Neural progenitor cell (in vitro differentiated cells): ENCODE measurements at regions not wholly inside any gene's neighbourhood (a gene's known extent, or its start where the extent isn't known, plus 50 kb on each side); places are given as distances from the start of the nearest gene placed in this dataset.

ENCODE experiments used
- DNase-seq: peaks from one replicate; pipeline ENCODE4 v3.0.0-alpha.2; 2016; ENCODE audit warnings: low spot score
- H2AFZ ChIP-seq: fragments of 200-600 bp; sonication (generic); replicated peaks from 2 replicates; pipeline ENCODE4 v1.6.1; 2016; ENCODE audit warnings: antibody characterized with exemption
- H3F3A ChIP-seq: fragments of 200-600 bp; sonication (generic); 2 replicates; pipeline ENCODE4 v1.6.1; 2016; ENCODE audit warnings: antibody characterized with exemption, low read depth
- H3K27ac ChIP-seq: fragments of 200-600 bp; sonication (generic); 2 replicates; pipeline ENCODE4 v1.5.1; 2016; ENCODE audit warnings: mild to moderate bottlenecking
- H3K27me3 ChIP-seq: fragments of 200-600 bp; sonication (generic); 2 replicates; pipeline ENCODE4 v1.6.1; 2016; ENCODE audit warnings: mild to moderate bottlenecking, moderate library complexity
- H3K36me3 ChIP-seq: fragments of 200-600 bp; sonication (generic); 2 replicates; pipeline ENCODE4 v1.5.1; 2016
- H3K4me1 ChIP-seq: fragments of 200-600 bp; sonication (generic); 2 replicates; pipeline ENCODE4 v1.6.1; 2016; ENCODE audit warnings: mixed run types
- H3K4me2 ChIP-seq: fragments of 200-600 bp; sonication (generic); 2 replicates; pipeline ENCODE4 v1.6.1; 2016
- H3K4me3 ChIP-seq: fragments of 200-600 bp; sonication (generic); 2 replicates; pipeline ENCODE4 v1.5.1; 2016
- H3K79me2 ChIP-seq: fragments of 200-600 bp; sonication (generic); 2 replicates; pipeline ENCODE4 v1.6.1; 2016; ENCODE audit warnings: low read depth
- H3K9ac ChIP-seq: fragments of 200-600 bp; sonication (generic); 2 replicates; pipeline ENCODE4 v1.6.1; 2016
- H3K9me3 ChIP-seq: fragments of 200-600 bp; sonication (generic); 2 replicates; pipeline ENCODE4 v1.5.1; 2016; ENCODE audit warnings: low read depth
- H4K20me1 ChIP-seq: fragments of 200-600 bp; sonication (generic); 2 replicates; pipeline ENCODE4 v1.6.1; 2016; ENCODE audit warnings: low read depth
- H3K27ac Mint-ChIP-seq: 3 replicates; pipeline ENCODE4 v1.8.0; 2021; ENCODE audit warnings: mixed read lengths
- H3K27me3 Mint-ChIP-seq: 2 replicates; pipeline ENCODE4 v1.8.0; 2022; ENCODE audit warnings: low read depth, mild to moderate bottlenecking, inconsistent platforms, moderate library complexity, mixed read lengths; ENCODE audit not compliant: insufficient read depth
- H3K36me3 Mint-ChIP-seq: 3 replicates; pipeline ENCODE4 v1.8.0; 2021; ENCODE audit warnings: mixed read lengths
- H3K4me1 Mint-ChIP-seq: 3 replicates; pipeline ENCODE4 v1.8.0; 2021; ENCODE audit warnings: mixed read lengths
- H3K4me3 Mint-ChIP-seq: 3 replicates; pipeline ENCODE4 v1.8.0; 2021; ENCODE audit warnings: mild to moderate bottlenecking, moderate library complexity, mixed read lengths
- H3K9me3 Mint-ChIP-seq: 3 replicates; pipeline ENCODE4 v1.8.0; 2020; ENCODE audit warnings: mixed read lengths
- CTCF ChIP-seq: fragments of 200-600 bp; sonication (generic); IDR thresholded peaks from 2 replicates; pipeline ENCODE4 v1.5.1; 2017; ENCODE audit warnings: antibody characterized with exemption, mild to moderate bottlenecking
- EZH2 ChIP-seq: fragments of 200-600 bp; sonication (generic); IDR thresholded peaks from 2 replicates; pipeline ENCODE4 v1.6.1; 2017; ENCODE audit warnings: antibody characterized with exemption, mild to moderate bottlenecking, moderate library complexity
- EZH2phosphoT487 ChIP-seq: fragments of 200-600 bp; sonication (generic); IDR thresholded peaks from 2 replicates; pipeline ENCODE4 v1.6.1; 2017; ENCODE audit warnings: antibody characterized with exemption

DNA sequence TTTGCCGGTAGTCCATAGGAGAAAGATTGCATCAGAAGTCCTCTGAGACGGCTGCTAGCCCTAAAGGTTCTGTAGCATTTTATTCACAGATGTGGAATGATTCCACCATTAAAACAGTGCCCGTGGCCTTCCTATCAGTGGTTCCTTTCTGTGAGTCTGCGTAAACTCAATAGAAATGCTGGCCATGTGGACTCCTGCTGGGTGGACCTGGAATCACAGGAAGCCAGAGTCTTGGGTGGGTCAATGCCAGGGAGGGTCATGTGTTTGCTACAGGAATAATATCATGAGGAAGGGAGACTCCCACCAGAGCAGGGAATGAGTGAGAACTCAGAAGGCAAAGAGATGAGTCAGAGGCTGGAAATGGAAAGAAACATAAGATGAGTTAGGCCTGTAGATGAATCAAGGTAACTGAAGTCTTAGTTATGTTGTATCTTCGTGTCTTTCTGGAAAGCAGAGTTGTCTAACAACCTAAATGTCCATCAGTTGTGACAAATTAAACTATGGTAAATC lies 410.4 kb upstream of the AUTS2 start:
- no peak for DNase-seq
- Mint-ChIP-seq H3K27ac (no peak overlapping the region), H3K4me3 (no peak overlapping the region), H3K36me3 (no peaks in the 10 kb centered on the region), H3K27me3 (peaks cover 4% of the 10 kb centered on the region), H3K9me3 (peaks cover 2% of the 10 kb centered on the region), H3K4me1 (peaks cover 6% of the 10 kb centered on the region)
- no peak overlapping the region for H3K4me2 ChIP-seq
- no peaks in the 10 kb centered on the region for H3K4me1 ChIP-seq
- H3K27ac ChIP-seq: no peak overlapping the region
- no peak overlapping the region for H2AFZ ChIP-seq
- H4K20me1 ChIP-seq: no peaks in the 10 kb centered on the region
- no peak overlapping the region for H3K9ac ChIP-seq
- no peaks in the 10 kb centered on the region for H3K36me3 ChIP-seq
- H3K9me3 ChIP-seq: no peaks in the 10 kb centered on the region
- no peaks in the 10 kb centered on the region for H3K79me2 ChIP-seq
- H3F3A ChIP-seq: no peaks in the 10 kb centered on the region
- no peak overlapping the region for H3K4me3 ChIP-seq
- TF ChIP-seq EZH2phosphoT487 (no peak), EZH2 (no peak), CTCF (no peak)
- no peaks in the 10 kb centered on the region for H3K27me3 ChIP-seq

DNA sequence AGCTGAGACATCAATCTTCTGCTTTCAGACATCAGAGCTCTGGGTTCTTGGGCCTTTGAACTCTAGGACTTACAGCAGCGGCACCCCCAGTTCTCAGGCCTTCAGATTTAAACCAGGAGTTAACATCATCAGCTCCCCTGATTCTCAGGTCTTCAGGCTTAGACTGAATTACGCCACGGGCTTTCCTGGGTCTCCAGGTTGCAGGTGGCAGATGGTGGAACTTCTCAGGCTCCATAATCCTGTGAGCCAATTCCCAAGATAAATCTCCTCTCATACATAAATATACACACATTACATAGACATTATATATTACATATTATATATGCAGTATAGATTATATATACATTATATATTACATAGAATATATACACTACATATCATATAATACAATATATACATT lies 408.9 kb upstream of the AUTS2 start:
- Histone ChIP-seq H3K4me2 (no peak overlapping the region), H3K9ac (no peak overlapping the region), H3K4me1 (no peaks in the 10 kb centered on the region), H4K20me1 (no peaks in the 10 kb centered on the region), H3K9me3 (no peaks in the 10 kb centered on the region), H3F3A (no peaks in the 10 kb centered on the region), H2AFZ (no peak overlapping the region), H3K27me3 (no peaks in the 10 kb centered on the region), H3K36me3 (no peaks in the 10 kb centered on the region), H3K79me2 (no peaks in the 10 kb centered on the region), H3K4me3 (no peak overlapping the region), H3K27ac (no peak overlapping the region)
- no peak for DNase-seq
- Mint-ChIP-seq H3K4me1 (peaks cover 4% of the 10 kb centered on the region), H3K4me3 (no peak overlapping the region), H3K27ac (no peak overlapping the region), H3K27me3 (peaks cover 7% of the 10 kb centered on the region), H3K9me3 (peaks cover 2% of the 10 kb centered on the region), H3K36me3 (no peaks in the 10 kb centered on the region)
- TF ChIP-seq EZH2phosphoT487 (no peak), EZH2 (no peak), CTCF (no peak)

- Histone ChIP-seq H3K36me3 (no peaks in the 10 kb centered on the region), H3K27me3 (no peaks in the 10 kb centered on the region), H2AFZ (no peak overlapping the region), H3K27ac (no peak overlapping the region), H3K9ac (no peak overlapping the region), H3K4me1 (no peaks in the 10 kb centered on the region), H3K79me2 (no peaks in the 10 kb centered on the region), H3K9me3 (no peaks in the 10 kb centered on the region), H3K4me3 (no peak overlapping the region), H3F3A (no peaks in the 10 kb centered on the region), H3K4me2 (no peak overlapping the region), H4K20me1 (no peaks in the 10 kb centered on the region)
- no peak for DNase-seq
- TF ChIP-seq EZH2phosphoT487: no peak
- no peak for TF ChIP-seq EZH2
- no peak for TF ChIP-seq CTCF
- Mint-ChIP-seq H3K36me3 (no peaks in the 10 kb centered on the region), H3K27ac (no peak overlapping the region), H3K4me1 (peaks cover 3% of the 10 kb centered on the region), H3K9me3 (peaks cover 2% of the 10 kb centered on the region), H3K27me3 (peaks cover 7% of the 10 kb centered on the region), H3K4me3 (no peak overlapping the region)
These were observed 408.2 kb upstream of the AUTS2 start for GRCh38 chr7:69190025-69190424.
